ENCODE measurements at regions not wholly inside any gene's neighbourhood (a gene's known extent, or its start where the extent isn't known, plus 50 kb on each side); places are given as distances from the start of the nearest gene placed in this dataset.

- TF ChIP-seq CTCF (IDR thresholded peaks at IDR 0.05; ENCODE audit: control insufficient read depth, insufficient read depth, low read depth, low read length, missing control alignments), result no peak
- no peak for DNase-seq (ENCODE audit: low read depth)
- no peak overlapping the region for H3K4me3 ChIP-seq (ENCODE audit: control insufficient read depth, low read depth, low read length)
Measured at GRCh38 chr2:129135017-129135416, 816.3 kb upstream of the HS6ST1 start.

GRCh38 chr2:129139380-129139779 is 820.7 kb upstream of the HS6ST1 start:
- TF ChIP-seq CTCF (IDR thresholded peaks at IDR 0.05; ENCODE audit: control insufficient read depth, insufficient read depth, low read depth, low read length, missing control alignments), result no peak
- H3K4me3 ChIP-seq (ENCODE audit: control insufficient read depth, low read depth, low read length), result no peak overlapping the region
- DNase-seq (ENCODE audit: low read depth), result no peak

DNA sequence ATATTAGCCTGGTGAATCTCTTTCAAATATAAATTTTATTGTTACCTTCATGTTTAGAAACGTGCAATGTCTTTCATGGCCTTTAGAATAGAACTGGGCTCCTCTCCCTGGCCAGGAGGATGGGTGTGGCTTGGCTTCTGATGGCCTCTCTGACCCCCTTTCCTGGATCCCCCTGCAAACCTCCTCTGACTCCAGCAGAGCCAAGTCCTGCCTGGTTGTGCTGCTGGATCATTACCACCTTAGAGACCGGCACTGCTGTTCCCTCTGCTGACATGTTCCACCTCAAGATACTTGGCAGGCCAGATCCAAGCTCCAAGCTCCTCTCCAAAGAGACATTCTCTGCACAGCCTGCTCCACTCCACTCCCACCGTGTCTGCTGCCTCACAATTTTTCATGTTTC is 823.8 kb upstream of the HS6ST1 start:
- TF ChIP-seq CTCF (IDR thresholded peaks at IDR 0.05; ENCODE audit: control insufficient read depth, insufficient read depth, low read depth, low read length, missing control alignments), result no peak
- no peak overlapping the region for H3K4me3 ChIP-seq (ENCODE audit: control insufficient read depth, low read depth, low read length)
- no peak for DNase-seq (ENCODE audit: low read depth)

GRCh38 chr2:129144082-129144791 is 825.6 kb upstream of the HS6ST1 start:
- no peak for DNase-seq (ENCODE audit: low read depth)
- no peak for TF ChIP-seq CTCF (IDR thresholded peaks at IDR 0.05; ENCODE audit: control insufficient read depth, insufficient read depth, low read depth, low read length, missing control alignments)

GRCh38 chr2:129152514-129152913 is 827.0 kb upstream of the RAB6C start:
- TF ChIP-seq CTCF (IDR thresholded peaks at IDR 0.05; ENCODE audit: control insufficient read depth, insufficient read depth, low read depth, low read length, missing control alignments), result no peak

More at GRCh38 chr2:129144082-129144791, 825.6 kb upstream of the HS6ST1 start:
- no peak overlapping the region for H3K4me3 ChIP-seq (ENCODE audit: control insufficient read depth, low read depth, low read length)

GRCh38 chr2:129160879-129161278 is 818.6 kb upstream of the RAB6C start:
- DNase-seq (ENCODE audit: low read depth), result no peak
- TF ChIP-seq CTCF (IDR thresholded peaks at IDR 0.05; ENCODE audit: control insufficient read depth, insufficient read depth, low read depth, low read length, missing control alignments), result no peak
- H3K4me3 ChIP-seq (ENCODE audit: control insufficient read depth, low read depth, low read length), result no peak overlapping the region

More at GRCh38 chr2:129152514-129152913, 827.0 kb upstream of the RAB6C start:
- no peak for DNase-seq (ENCODE audit: low read depth)
- no peak overlapping the region for H3K4me3 ChIP-seq (ENCODE audit: control insufficient read depth, low read depth, low read length)
